GM19351 (cell line): ENCODE measurements at regions not wholly inside any gene's neighbourhood (a gene's known extent, or its start where the extent isn't known, plus 50 kb on each side); places are given as distances from the start of the nearest gene placed in this dataset.
A peak's percentile ranks its signal among the peaks of the same experiment; 100 is the strongest.

ENCODE experiments used
- ATAC-seq: cut with Tn5 transposase; IDR thresholded peaks from one replicate; pipeline ENCODE4 v1.9.1; 2021; ENCODE audit warnings: mild to moderate bottlenecking, moderate library complexity; ENCODE audit not compliant: unreplicated experiment

DNA sequence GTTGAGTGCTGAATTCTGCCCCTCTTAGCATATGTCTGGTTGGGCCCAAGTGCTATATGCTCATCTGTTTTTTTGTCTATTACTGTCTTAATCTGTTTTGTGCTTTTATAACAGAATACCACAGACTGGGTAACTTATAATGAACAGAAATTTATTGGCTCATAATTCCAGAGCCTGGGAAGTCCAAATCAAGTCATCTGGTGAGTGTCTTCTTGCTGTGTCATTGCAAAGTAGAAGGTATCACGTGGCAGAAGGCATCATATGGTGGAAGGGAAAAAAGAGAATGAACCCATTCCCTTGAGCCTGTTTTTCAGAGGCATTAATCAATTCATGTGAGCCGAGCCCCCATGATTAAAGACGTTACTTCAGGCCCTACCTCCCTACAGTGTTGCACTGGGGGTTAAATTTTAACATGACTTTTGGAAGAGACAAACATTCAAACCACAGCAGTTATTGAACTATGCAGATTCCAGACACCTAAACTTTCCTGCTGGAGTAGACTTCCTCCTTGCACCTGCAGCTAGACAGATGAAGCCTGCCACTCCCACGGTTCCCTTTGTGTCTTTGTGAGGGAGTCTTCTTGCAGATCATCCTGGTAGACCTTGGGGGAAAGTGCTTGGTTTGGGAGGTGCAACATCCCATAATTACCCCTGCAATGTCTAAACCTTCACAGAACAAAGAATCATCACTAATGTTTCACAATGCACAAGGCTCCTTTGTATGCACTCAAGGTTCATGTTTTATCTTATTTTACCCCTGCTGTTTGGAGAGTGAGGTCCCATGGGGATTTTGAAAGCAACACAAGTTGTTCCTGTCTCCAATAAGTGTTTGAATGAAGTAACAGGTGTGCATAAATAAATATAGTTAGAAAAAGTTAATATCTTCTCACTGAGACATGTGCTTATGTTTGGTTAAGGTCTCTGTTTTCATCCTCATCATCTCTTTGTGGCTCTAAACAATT, 64.7 kb upstream of the XCR1 start:
- no peak for ATAC-seq

DNA sequence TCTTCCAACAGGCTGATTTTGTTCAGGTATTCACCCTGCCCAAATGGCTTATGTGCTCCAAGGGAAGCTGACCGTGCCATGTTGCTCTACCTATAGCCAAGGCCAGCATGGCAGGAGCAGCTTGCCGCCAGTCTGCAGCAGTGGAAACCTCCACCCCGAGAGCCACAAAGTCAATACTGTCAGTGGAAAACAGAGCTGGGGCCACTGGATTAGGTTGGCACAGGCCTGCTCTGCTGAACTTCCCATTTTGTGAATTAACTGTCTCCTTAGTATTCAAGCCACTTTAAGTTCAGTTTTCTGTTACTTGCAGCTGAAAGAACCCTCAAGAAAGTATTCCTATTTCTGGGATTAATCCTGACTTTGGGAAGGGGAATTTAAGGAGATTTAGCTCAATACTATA, 63.8 kb upstream of the XCR1 start:
- ATAC-seq, result no peak

DNA sequence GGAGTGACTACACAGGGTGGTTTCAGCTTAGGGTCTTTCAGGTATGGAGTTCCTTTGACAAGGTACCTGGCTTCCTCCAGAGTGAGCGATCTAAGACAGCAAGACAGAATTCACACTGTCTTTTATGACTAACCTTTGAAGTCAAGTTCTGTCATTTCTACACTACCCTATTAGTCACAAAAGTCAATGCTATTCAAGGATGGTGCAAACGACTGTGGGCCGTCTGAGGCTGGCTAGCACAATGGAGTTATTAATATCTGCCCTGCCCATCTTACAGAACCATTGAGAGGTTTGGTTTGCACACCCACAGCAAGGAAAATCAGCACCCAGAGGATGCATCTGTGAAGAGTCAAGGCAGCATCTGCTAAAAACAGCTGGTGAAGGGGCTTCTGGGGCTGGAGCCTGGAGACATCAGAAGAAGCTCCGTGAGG, 62.9 kb upstream of the XCR1 start:
- peak; percentile 42 for ATAC-seq

DNA sequence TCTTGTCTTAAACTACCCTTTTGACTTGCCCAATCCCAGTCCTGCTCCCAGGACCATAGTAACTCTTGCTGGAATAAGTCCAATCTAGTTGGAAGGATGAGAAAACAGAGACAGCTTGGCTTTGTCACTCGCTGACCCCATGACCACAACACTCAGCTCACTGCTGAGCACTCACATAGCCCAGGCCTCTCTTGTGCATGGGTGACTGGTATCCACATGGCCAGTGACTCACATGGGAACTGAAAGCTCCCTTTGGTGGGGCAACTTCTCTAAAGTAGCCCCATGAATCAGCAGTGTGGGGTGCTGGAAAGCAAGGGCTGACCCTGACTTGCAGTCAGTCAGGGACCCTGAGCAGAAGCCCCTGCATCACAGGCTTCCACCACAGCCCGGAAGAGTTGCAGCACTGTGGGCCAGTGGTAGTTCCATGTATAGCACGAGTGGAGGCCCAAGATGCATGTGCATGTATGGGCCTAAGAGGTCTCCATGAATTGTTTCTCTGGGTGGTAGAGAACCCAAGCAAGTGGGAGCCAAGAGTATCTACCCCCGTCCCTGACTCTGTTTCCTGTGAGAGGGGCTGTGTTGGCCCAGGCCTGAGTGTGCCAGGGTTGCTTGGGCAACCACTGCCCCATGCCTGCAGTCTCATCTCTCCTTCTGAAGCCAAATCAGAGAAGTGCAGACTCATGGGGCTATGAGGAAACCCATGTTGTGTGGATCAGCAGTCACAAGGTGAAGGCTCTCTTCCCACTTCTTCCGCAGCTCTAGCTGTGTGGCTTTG, 62.1 kb upstream of the XCR1 start:
- ATAC-seq, result peak; percentile 64

DNA sequence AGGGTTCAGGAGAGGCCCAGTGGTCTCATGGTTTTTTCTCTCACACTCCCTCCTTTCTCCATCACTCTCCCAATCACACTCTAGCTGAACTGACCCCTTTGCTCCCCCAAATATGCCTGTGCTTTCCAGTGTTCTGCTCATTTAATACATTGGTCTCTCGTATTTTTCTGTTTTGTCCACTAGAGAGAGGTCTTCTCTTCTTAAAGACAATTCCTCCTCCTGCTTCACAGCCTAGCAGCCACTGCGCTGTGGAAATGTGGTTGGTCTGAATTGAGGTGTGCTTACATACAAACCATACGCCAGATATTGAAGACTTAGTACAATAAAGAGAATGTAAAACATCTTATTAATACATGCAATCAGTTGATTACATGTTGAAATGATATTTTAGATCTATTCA, 60.6 kb upstream of the XCR1 start:
- no peak for ATAC-seq

DNA sequence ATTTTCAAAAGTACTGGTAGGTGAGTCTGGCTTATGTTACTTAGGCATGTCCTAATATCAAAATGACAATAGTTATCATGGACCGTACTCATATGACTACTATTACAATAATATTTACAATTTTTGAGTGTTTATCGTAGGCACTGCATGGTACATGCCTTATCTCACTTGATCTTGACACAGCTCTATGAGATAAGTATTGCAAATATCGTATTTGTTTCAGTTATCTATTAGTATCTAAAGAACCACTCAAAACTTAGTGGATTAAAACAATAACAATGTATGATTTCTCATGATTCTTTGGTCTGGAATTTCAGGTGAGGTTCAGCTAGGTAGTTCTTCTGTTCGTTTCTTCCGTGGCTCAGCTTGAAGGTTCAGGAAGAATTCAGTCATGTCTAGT, 59.7 kb upstream of the XCR1 start:
- ATAC-seq, result no peak

DNA sequence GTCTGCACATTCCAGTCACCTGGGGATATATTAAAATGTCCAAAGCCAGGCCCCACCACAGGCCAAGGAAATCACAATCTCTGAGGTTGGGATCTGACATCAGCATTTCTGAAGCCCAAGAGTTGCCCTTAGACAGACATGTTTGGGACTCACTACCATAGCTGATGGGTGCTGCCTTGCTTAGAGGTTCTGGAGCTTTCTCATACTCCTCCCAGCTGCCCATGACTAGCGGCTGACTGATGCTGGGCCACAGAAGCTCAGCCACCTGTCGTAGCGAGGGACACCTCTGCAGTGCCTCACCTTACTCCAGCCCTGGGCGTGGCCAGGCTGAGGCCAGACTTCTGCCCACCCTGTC, 58.8 kb upstream of the XCR1 start:
- ATAC-seq, result no peak

DNA sequence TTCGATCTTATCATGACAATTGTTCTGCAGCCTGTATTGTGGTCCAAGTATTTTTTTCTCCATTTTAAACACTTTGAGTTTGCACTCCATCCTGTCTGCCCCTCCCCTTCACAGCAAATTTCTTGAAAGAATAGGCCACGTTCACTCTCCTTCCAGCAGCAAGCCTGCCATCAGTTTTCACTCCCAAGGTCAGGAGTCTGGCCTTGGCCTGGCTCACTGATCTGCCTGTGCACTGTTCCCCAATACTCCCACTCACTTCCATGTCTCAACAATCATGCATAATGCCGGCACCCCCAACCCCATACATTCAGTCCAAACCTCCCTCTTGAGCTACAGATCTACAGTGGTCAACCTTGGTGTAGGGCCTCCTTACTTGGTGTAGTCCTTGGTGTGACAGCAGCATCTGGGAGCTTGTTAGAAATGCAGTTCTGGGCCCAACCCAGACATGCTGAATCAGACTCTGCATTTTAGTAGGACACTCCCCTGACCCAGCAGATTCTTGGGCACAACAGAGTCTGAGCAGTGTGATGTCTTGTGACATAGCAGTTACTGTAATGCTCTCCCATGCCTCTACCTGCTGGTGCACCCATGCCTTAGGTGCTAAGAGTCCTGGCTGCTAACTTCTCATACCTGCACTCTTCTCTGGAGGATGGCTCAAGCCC, 58.3 kb upstream of the XCR1 start:
- no peak for ATAC-seq

DNA sequence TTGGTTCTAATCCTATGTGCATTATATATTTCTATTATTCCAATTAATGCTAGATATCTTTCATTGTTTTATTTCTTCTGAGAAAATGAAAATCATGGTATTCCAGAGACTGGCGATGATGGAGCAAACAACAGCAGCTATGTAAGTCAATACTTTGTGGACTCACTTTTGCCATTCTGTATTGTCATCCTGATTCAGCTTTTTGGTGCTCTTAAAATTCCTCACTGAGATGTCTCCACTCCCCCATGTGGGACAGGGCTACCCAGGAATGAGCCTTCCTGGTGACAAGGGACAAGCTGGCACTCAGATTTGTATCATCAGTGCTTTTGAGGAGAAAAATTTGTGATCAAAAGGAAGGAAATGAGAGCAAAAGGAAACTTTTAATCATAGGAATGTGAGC, 56.7 kb upstream of the XCR1 start:
- no peak for ATAC-seq

DNA sequence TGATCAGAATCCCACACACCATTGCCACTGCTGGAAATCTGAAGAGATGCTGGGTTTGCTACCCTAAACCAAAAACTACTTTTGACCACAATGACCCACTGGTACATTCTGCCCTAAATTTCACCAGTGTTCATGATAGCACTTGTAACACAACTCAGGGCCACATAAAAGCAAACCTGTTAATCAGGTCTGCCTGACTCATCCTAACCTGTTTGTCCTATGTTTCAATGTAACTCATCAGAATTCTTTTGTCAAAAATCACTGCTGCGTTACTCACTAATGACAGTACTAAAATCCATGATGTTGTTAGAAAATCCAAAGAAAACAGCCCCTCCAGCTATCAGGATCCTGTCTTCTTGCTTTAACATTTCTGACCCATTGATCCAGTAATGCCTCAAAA, 55.6 kb upstream of the XCR1 start:
- no peak for ATAC-seq

DNA sequence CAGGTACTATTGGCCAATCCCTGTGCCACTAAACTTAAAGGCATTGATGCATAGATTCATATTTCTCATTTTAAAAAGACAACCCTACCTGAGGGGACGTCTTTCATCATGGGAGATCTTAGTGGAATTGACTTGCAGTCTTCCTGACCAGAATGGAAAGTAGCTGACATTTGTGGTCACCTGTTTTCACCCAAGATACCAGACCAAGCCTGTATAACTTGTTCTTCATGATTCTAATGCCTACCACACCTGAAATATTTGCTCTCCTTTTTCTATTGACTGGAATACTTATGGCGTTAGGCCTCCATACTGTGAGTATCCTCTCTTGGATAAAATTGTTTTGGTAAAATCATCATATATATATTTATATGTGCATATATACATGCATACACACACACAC, 54.7 kb upstream of the XCR1 start:
- ATAC-seq, result no peak

DNA sequence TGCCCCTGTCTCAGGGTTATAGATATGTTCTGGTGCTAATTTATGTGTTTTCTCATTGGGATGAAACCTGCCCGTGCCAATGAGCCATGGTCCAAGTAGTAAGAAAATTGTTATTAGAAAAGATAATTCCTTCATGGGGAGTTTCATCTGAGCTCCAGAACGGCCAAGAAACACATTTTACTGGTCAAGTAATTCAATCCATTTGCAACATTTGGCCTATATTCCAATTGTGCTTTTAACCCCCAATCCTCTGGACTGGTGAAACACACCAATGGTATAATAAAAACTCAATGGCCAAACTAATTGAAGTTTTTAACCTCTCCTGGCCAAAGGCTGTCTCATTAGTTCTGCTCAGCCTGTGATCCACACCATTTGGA, 53.7 kb upstream of the XCR1 start:
- ATAC-seq, result no peak

DNA sequence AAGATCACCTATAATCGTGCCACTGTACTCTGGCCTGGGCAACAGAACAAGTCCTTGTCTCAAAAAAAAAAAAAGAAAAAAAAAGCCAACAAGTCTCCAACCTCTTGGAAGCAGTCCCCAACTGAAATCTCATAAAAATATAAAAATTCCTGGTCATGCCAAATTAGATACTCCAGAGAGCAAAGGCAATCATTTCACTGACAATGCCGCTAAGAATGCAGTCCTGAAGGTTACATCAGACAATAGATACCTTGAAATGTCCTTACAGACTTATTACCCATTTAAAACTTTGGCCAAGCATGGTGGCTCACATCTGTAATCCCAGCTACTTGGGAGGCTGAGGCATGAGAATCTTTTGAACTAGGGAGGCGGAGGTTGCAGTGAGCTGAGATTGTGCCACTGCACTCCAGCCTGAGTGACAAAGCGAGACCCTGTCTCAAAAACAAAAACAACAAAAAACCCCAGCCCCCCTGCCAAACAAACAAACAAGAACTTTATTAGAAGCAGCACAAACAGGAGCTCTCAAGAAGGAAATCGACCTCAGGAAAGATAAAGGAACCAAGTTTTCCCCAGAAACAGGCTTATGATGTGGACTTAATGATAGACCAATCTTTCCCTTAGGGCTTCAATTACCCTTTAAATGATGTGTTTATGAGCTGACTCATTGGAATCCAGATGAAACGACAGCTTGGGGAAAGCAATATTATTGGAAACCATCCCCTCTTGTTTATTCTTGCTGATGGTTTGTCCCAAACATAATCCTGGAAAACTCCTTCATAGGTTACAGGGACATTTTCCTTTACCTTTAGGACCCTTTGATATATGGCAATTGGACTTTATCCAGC, 53.1 kb upstream of the XCR1 start:
- no peak for ATAC-seq

DNA sequence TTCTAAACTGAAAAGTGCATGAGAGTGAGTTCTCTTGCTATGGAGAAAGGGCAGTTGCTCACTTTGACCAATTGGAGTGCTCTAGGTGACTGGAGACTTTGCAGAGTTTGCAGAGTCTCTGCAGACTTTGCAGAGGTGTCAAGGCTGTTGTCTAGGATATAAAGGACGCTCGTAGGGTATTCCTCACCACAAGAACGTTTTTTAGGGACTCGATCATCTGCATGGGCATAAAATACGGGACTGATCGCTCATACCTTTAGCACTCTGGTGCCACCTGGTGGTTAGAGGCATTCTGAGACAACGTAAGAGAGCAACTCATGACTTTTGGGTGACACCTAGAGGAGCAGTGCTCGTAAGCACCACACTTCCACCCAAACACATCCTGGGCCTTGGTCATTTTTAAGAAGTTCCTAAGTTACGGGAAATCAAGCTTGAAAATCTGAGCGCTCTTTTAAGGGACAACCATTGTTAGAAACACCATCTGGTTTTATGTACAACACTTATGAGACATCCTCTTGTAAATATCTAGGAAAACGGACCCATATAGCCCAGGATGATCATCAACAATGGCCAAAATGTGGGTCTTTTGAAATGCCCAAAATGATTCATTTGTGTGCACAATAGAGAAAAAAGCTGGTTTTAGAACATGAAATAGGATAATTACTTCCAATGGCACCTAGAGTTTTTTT, 51.6 kb upstream of the XCR1 start:
- ATAC-seq, result no peak
